HG02981 (cell line): ENCODE measurements at regions not wholly inside any gene's neighbourhood (a gene's known extent, or its start where the extent isn't known, plus 50 kb on each side); places are given as distances from the start of the nearest gene placed in this dataset.

Source experiments
- ATAC-seq: cut with Tn5 transposase; IDR thresholded peaks from one replicate; pipeline ENCODE4 v1.9.1; 2021; ENCODE audit warnings: mild to moderate bottlenecking, moderate library complexity; ENCODE audit not compliant: unreplicated experiment

DNA sequence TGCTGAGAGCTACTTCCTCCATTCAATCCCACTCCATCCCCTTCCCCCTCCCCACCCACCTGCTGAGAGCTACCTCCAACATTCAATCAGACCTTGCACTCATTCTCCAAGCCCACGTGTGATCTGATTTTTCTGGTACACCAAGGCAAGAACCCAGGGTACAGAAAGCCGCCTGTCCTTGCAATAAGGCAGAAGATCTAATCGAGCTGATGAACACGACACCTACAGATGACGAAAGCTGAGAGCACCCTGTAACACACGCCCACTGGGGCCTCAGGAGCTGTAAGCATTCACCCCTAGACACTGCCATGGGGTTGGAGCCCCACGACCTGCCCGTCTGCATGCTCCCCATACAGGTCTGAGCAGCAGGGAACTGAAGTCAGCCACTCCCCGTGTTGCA, 58.3 kb downstream of the TRIML1 start:
- ATAC-seq: no peak

DNA sequence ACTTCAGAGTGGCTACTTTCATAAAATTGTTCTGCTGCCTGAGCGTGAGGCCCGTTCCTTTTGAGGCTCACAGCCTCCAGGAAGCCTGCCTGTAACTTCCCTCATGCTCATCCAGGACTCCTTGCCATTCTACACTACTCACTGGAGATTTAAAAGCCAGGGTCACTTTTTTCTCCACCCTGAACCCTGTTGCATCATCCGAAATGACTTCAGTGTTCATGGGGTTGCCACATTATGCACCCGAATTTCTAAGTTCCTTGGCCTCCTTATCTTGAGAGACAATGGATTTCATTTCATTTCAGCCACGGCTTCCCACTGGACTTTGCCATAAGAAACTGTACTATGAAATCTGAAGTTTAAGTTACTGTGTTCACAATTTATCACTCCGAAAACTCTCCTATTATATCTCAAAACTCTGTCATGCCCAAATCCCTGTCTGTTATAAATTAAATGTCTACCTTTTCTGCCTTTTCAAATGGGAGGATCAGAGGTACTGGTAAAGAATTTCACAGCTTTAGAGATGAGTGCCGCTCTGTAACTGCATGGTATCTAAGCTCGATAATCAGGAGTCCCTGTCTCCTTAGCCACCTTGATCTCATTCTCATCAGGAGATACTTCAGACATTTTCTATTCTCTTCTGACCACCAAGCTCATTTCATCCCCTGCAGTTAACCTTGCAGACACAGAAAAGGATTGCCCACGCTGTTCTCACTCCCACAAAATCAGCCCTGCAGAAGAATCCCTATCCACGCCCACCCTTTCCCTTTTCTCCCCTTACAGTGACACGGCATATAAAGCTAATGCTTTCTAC, 59.9 kb downstream of the TRIML1 start:
- ATAC-seq: no peak

GRCh38 chr4:188201851-188202250, 62.6 kb downstream of the TRIML1 start:
- no peak for ATAC-seq

DNA sequence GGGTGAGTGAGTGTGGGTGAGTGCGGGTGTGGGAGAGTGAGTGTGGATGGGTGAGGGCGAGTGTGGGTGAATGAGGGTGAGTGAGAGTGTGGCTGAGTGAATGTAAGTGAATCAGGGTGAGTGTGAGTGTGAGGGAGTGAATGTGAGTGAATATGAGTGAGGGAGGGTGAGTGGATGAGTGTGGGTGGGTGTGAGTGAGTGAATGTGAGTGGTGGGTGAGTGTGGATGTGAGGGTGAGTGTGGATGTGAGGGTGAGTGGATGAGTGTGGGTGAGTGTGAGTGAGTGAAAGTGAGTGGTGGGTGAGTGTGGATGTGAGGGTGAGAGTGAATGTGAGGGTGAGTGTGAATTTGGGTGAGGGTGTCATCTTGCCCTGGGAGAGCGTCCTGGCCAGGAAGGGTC, 67.5 kb downstream of the TRIML1 start:
- ATAC-seq: no peak

- no peak for ATAC-seq
Measured at GRCh38 chr4:188214861-188215260, 75.6 kb downstream of the TRIML1 start.

DNA sequence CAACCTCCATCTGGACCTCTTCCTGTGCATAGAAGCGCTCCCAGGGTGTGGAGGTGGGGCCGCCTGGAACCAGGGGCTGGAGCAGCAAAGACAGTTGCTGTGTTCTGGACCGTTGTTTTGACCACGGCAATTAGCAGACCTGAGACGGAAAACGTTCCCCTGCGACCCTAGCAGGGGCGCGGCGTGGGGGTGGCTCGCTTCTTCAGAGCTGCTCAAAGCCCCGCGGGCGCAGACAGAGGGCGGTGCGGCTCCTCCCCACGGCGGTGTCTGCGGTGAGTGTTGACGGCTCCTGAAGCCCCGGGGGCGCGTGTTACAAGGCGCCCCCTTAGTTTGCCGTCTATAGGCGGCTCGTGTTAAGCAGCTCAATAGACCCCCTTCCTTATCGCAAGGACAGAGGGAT, 79.2 kb downstream of the TRIML1 start:
- no peak for ATAC-seq

DNA sequence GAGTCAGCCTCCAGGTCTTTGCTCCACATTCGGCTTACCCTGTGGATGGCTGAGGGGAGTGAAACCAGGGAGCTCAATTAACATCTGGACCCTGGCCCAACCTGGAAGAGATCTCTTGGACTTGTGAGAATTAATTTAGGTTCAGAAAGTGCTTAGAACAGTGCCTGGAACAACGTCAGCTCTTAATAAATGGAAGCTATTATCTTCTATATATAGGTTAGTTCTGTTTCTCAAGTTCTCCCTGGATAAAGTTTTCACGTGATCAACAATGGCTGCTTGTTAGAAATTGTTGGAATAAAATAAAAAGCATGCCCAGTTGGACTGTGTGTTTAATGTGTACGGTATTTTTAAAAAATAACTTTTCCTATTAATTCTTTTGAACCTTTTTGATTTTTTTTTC, 80.8 kb downstream of the TRIML1 start:
- no peak for ATAC-seq

DNA sequence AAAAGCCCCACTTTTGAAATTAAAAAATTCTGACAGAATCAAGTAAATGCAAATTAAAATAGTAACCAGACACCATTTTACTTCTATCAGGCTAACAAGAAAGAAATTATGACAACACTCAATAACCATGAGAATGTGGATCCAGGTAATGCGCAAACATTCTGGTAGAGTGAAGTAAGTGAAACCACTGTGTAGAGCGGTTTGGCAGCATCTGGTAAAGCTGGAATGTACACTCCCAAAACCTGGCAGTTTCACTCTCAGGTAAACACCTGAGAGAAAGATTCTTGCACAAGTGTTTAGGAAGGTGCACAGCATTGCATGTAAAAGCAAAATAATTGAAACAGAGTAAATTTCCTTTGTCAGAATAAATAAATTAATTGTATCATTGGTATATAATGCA, 81.8 kb downstream of the TRIML1 start:
- no peak for ATAC-seq

DNA sequence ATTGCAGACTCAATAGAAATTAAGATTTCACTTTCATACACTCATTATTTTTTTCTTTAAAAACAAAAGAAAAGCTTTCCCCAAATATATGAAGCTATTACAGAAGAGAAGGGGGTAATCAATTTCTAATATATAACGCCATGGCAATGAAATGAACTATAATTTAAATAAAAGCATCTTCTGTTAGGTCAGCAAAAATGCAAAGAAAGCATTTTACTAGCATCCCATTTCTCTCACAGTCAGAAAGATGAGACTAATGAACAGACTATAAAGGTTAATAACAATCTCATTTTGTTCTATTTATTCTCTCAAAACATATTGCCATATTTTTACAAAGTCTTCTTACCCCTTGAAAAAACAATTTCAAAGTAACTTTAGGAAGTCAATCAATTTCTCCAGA, 89.0 kb downstream of the TRIML1 start:
- no peak for ATAC-seq

- ATAC-seq: no peak
Measured at GRCh38 chr4:188232428-188232827, 93.2 kb downstream of the TRIML1 start.

- ATAC-seq: no peak
Measured at GRCh38 chr4:188242041-188242440, 102.8 kb downstream of the TRIML1 start.

GRCh38 chr4:188245651-188246050, 106.4 kb downstream of the TRIML1 start:
- no peak for ATAC-seq

- no peak for ATAC-seq
Measured at GRCh38 chr4:188246488-188246887, 107.2 kb downstream of the TRIML1 start.

DNA sequence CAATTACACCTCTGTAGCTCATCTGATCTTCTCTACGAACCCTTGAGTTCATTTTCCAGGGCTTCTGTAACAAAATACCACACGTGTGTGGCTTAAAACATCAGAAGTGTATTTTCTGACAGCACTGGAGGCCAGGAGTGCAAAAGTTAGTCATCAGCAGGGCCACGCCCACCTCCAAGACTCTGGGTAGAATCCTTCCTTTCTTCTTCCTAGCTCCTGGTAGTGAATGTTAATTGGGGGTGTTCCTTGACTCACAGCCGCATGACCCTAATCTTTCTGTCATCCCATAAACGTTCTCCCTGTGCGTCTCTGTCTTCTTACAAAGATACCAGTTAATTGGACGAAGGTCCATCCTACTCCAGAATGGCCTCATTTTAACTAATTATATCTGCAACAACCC, 115.0 kb downstream of the TRIML1 start:
- no peak for ATAC-seq

- no peak for ATAC-seq
Measured at GRCh38 chr4:188262464-188262863, 123.2 kb downstream of the TRIML1 start.

DNA sequence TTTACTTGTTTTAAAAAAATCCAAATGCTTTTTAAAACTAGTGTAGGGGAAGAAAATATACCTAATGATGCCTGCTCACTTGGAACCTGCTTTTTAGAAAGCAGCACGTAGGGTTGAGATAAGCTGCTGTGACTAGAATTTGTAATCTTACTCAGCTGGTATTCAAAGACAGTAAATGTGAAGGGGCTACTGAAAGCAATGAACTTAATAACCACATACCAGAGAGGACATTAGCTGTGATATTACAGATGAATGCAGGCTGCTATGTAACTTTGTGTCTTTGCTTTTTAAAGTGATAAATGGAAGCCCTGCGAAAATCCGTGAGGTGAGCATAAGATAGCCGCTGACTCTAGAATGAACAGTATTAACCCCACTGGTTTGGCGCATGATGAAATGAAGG, 124.1 kb downstream of the TRIML1 start:
- ATAC-seq: no peak

DNA sequence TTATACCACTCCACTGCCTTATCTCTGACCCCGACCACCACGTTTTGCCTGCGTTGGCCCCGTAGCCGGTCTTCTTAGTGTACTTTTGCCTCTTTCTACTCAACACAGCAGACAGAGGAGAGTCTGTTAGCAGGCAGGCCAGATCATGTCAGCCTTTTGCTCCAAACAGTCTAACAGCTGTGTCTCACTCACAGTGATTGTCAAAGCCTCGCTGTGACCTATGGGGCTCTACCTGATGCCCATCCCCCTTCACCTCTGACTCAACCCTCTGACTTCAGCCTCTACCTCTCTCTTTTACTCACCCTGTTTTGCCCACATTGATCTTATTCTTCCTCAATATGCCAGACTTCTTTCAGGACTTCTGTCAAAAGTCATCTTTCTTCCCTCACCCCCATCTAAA, 127.1 kb downstream of the TRIML1 start:
- ATAC-seq: no peak

DNA sequence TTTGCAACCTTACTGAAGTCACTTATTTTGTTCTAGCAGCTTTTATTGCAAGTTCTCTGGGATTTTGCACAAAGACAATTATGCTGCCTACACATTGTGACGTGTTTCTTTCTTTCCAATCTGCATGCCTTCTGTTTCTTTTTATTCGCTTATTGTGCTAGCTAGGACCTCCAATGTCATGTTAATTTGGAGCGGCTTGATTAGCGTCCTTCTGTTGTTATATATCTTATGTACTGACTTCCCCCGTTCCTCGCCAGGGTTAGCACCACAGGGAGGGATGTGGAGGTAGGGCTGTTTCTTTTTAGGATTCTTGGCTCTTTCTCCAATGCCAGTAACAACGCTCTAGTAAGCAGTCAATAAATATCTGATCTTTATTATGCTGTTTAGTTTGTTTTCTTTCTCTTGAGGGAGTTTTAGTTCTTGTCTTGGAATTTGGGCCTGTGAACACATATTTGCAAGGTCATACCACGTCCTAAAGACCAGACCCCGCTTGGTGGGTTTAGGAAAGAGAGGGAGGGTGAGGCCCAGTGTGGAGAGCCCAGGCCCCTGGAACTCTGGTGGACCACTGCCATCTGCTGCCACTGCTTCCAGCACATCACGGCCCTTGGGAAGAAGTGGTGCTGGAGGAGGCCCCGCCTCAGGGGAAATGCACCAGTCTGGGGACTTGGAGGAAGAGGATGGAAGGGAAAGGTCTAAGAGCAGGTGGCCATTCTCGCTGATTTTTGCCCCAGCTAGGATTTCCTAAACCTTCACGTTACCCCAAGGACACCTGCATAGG, 129.1 kb downstream of the TRIML1 start:
- ATAC-seq: no peak

DNA sequence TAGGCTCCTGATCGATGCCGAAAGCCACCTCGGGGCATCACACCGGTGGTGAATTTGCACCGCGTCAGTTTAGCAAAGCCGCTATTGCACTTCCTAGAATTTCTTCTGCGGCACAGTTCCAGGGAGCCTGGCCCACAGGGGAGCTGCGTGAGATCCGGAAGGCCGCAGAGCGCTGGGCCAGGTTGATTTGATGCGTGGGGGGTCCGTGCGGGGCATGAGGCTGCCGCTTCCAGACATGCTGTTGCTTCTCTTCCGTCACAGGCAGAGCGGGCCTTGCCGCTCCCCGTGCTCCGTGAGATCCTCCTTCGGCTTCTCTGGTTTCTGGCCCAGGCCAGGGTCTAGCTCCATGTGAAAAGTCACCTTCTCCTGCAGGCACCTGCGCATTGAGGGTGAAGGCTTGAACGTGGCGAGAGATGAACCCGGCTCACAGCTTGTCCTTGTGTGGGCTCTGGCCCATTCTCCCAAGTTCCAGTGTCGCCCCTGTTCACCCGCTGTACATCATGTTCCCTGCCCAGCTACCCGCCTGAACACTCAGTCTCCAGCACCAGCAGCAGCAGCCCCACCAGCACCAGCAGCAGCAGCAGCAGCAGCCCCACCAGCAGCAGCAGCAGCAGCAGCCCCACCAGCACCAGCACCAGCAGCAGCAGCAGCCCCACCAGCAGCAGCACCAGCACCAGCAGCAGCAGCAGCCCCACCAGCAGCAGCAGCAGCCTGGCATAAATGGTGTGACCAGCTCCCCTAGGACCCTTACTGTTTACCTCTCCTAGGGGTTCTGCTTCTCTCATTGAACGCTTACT, 131.2 kb downstream of the TRIML1 start:
- no peak for ATAC-seq

DNA sequence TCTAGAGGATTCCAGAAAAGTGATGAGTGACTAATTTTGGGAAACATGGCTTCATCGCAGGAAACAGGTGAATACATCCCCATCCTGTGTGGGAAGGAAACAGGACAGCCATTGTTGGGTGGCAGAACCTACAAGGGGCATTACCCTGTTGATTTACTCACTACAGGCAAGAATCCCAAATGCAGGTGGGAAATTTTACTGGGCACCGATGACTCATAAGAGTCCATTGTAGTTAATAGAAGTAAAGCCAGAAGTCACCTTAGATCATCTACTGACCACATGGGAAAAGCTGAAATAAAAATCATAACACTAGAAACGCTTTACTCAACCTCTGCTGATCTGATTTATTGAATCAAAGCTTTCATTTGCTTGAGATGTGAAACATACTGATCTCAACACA, 136.4 kb downstream of the TRIML1 start:
- no peak for ATAC-seq

GRCh38 chr4:188279184-188279583, 139.9 kb downstream of the TRIML1 start:
- ATAC-seq: no peak
